H9 (cell line): ENCODE measurements at regions not wholly inside any gene's neighbourhood (a gene's known extent, or its start where the extent isn't known, plus 50 kb on each side); places are given as distances from the start of the nearest gene placed in this dataset.

Source experiments
- DNase-seq: peaks from one replicate; pipeline ENCODE4 v3.0.0-alpha.2; 2017
- H2AFZ ChIP-seq: one replicate; pipeline ENCODE4 v1.6.1; 2013; ENCODE audit warnings: mild to moderate bottlenecking, low read length, control low read depth, moderate library complexity
- H2AK5ac ChIP-seq: 2 replicates; pipeline ENCODE4 v1.6.1; 2013; ENCODE audit warnings: low read length, control low read depth, mixed read lengths; ENCODE audit not compliant: insufficient read length
- H2BK120ac ChIP-seq: one replicate; pipeline ENCODE4 v1.6.1; 2013; ENCODE audit warnings: low read depth, mild to moderate bottlenecking, low read length, control low read depth, inconsistent platforms; ENCODE audit not compliant: poor library complexity, severe bottlenecking
- H2BK12ac ChIP-seq: 2 replicates; pipeline ENCODE4 v1.6.1; 2013; ENCODE audit warnings: low read length, control low read depth, mixed read lengths, low read depth; ENCODE audit not compliant: insufficient read length
- H2BK15ac ChIP-seq: 2 replicates; pipeline ENCODE4 v1.6.1; 2013; ENCODE audit warnings: low read depth, low read length, control low read depth
- H2BK20ac ChIP-seq: one replicate; pipeline ENCODE4 v1.6.1; 2013; ENCODE audit warnings: low read depth, mild to moderate bottlenecking, low read length, control low read depth, inconsistent platforms; ENCODE audit not compliant: poor library complexity, severe bottlenecking
- H2BK5ac ChIP-seq: 2 replicates; pipeline ENCODE4 v1.6.1; 2013; ENCODE audit warnings: low read length, control low read depth, mixed read lengths; ENCODE audit not compliant: insufficient read length
- H3K14ac ChIP-seq: 2 replicates; pipeline ENCODE4 v1.6.1; 2013; ENCODE audit warnings: low read length, control low read depth; ENCODE audit not compliant: insufficient read depth
- H3K18ac ChIP-seq: 2 replicates; pipeline ENCODE4 v1.6.1; 2013; ENCODE audit warnings: low read depth, mild to moderate bottlenecking, mixed read lengths, low read length, control low read depth; ENCODE audit not compliant: insufficient read length
- H3K23ac ChIP-seq: 2 replicates; pipeline ENCODE4 v1.6.1; 2013; ENCODE audit warnings: low read length, control low read depth, mixed read lengths, low read depth; ENCODE audit not compliant: insufficient read length
- H3K23me2 ChIP-seq: 2 replicates; pipeline ENCODE4 v1.6.1; 2013; ENCODE audit warnings: low read depth, mild to moderate bottlenecking, mixed read lengths, low read length, control low read depth; ENCODE audit not compliant: insufficient read length, poor library complexity, severe bottlenecking
- H3K27ac ChIP-seq: 2 replicates; pipeline ENCODE4 v1.5.1; 2013; ENCODE audit warnings: low read length, control low read depth, mixed read lengths, low read depth; ENCODE audit not compliant: insufficient read length
- H3K27me3 ChIP-seq: 2 replicates; pipeline ENCODE4 v1.6.1; 2013; ENCODE audit warnings: low read length, control low read depth, inconsistent platforms; ENCODE audit not compliant: insufficient read depth
- H3K4ac ChIP-seq: 2 replicates; pipeline ENCODE4 v1.6.1; 2013; ENCODE audit warnings: low read depth, mild to moderate bottlenecking, control low read depth, inconsistent platforms, low read length, moderate library complexity
- H3K4me1 ChIP-seq: 2 replicates; pipeline ENCODE4 v1.6.1; 2013; ENCODE audit warnings: low read length, control low read depth, inconsistent platforms; ENCODE audit not compliant: insufficient read depth
- H3K4me2 ChIP-seq: 2 replicates; pipeline ENCODE4 v1.6.1; 2013; ENCODE audit warnings: low read length, control low read depth, mixed read lengths; ENCODE audit not compliant: insufficient read length, insufficient read depth
- H3K56ac ChIP-seq: 2 replicates; pipeline ENCODE4 v1.6.1; 2013; ENCODE audit warnings: low read depth, mild to moderate bottlenecking, mixed read lengths, low read length, control low read depth; ENCODE audit not compliant: insufficient read length
- H3K79me1 ChIP-seq: 2 replicates; pipeline ENCODE4 v1.6.1; 2013; ENCODE audit warnings: low read depth, mild to moderate bottlenecking, moderate library complexity, low read length, control low read depth, inconsistent platforms; ENCODE audit not compliant: insufficient read depth, poor library complexity, severe bottlenecking
- H3K79me2 ChIP-seq: 2 replicates; pipeline ENCODE4 v1.6.1; 2013; ENCODE audit warnings: low read length, control low read depth, inconsistent platforms; ENCODE audit not compliant: insufficient read depth
- H3K9ac ChIP-seq: 2 replicates; pipeline ENCODE4 v1.6.1; 2013; ENCODE audit warnings: low read length, control low read depth, mixed read lengths; ENCODE audit not compliant: insufficient read length; ENCODE audit errors: extremely low read depth
- H3K9me3 ChIP-seq: one replicate; pipeline ENCODE4 v1.6.1; 2013; ENCODE audit warnings: low read depth, low read length, inconsistent platforms; ENCODE audit not compliant: control insufficient read depth
- H3T11ph ChIP-seq: one replicate; pipeline ENCODE4 v1.6.1; 2013; ENCODE audit warnings: mild to moderate bottlenecking, low read length, control low read depth, inconsistent platforms
- H4K20me1 ChIP-seq: one replicate; pipeline ENCODE4 v1.6.1; 2013; ENCODE audit not compliant: control insufficient read depth, insufficient read length, insufficient read depth
- H4K5ac ChIP-seq: 2 replicates; pipeline ENCODE4 v1.6.1; 2013; ENCODE audit warnings: low read depth, mild to moderate bottlenecking, mixed read lengths, low read length, control low read depth; ENCODE audit not compliant: insufficient read length
- H4K8ac ChIP-seq: replicated peaks from 2 replicates; pipeline ENCODE4 v1.6.1; 2013; ENCODE audit warnings: low read length, control low read depth, mixed read lengths, low read depth; ENCODE audit not compliant: insufficient read length
- H4K91ac ChIP-seq: 2 replicates; pipeline ENCODE4 v1.6.1; 2013; ENCODE audit warnings: low read depth, mild to moderate bottlenecking, moderate library complexity, mixed read lengths, low read length, control low read depth; ENCODE audit not compliant: insufficient read length
- H3K27ac Mint-ChIP-seq, 3 experiments: 2 replicates in 2 of 3; 3 replicates in 1 of 3; pipeline ENCODE4 v1.8.0; 2020 to 2021; ENCODE audit warnings: mixed read lengths in 3 of 3, mild to moderate bottlenecking in 1 of 3, moderate library complexity in 1 of 3
- H3K27me3 Mint-ChIP-seq: 2 replicates; pipeline ENCODE4 v1.8.0; 2021; ENCODE audit warnings: low read depth, mild to moderate bottlenecking, moderate library complexity, mixed read lengths
- H3K36me3 Mint-ChIP-seq, 3 experiments: 2 replicates in 2 of 3; 3 replicates in 1 of 3; pipeline ENCODE4 v1.8.0; 2020 to 2021; ENCODE audit warnings: low read depth in 3 of 3, mixed read lengths in 3 of 3; ENCODE audit not compliant: insufficient read depth in 1 of 3
- H3K4me1 Mint-ChIP-seq, 2 experiments: 2 replicates each; pipeline ENCODE4 v1.8.0; 2020; ENCODE audit warnings: mixed read lengths in 2 of 2
- H3K4me3 Mint-ChIP-seq, 2 experiments: 2 replicates in 1 of 2; 3 replicates in 1 of 2; pipeline ENCODE4 v1.8.0; 2020 to 2021; ENCODE audit warnings: mild to moderate bottlenecking in 2 of 2, mixed read lengths in 2 of 2, moderate library complexity in 1 of 2
- H3K9me3 Mint-ChIP-seq, 2 experiments: 2 replicates in 1 of 2; 3 replicates in 1 of 2; pipeline ENCODE4 v1.8.0; 2020; ENCODE audit warnings: mild to moderate bottlenecking in 2 of 2, mixed read lengths in 2 of 2, moderate library complexity in 1 of 2
- CTCF ChIP-seq: fragments of 200-600 bp; sonication (generic); conservative IDR thresholded peaks from 3 replicates; pipeline ENCODE4 v1.8.0; 2021; ENCODE audit warnings: antibody characterized with exemption, mild to moderate bottlenecking
- WGBS: extraction: QIAGEN DNeasy Blood & Tissue Kit; methylation state at CpG from one replicate; pipeline ENCODE4 v1.1.7; 2013; ENCODE audit warnings: missing lambda C conversion rate, low lambda C conversion rate, mixed read lengths; ENCODE audit not compliant: insufficient read length; ENCODE audit errors: extremely low coverage; 5-methylcytosine and 5-hydroxymethylcytosine counted together

- no peak overlapping the region for H2BK20ac ChIP-seq
- no peak overlapping the region for H2BK15ac ChIP-seq
- H3K23ac ChIP-seq: no peak overlapping the region
- H3K4ac ChIP-seq: no peak overlapping the region
- no peak overlapping the region for H4K91ac ChIP-seq
- no peaks in the 10 kb centered on the region for H3K27me3 ChIP-seq
- H3K4me3 Mint-ChIP-seq: no peak overlapping the region
- H3K18ac ChIP-seq: no peak overlapping the region
- H3K4me2 ChIP-seq: no peak overlapping the region
- H3K27me3 Mint-ChIP-seq: peaks cover 3% of the 10 kb centered on the region
- no peak overlapping the region for H2BK12ac ChIP-seq
- H3K23me2 ChIP-seq: no peaks in the 10 kb centered on the region
- H3K4me1 Mint-ChIP-seq: peaks cover 5 to 14% of the 10 kb centered on the region in 2 experiments
- H3K56ac ChIP-seq: no peak overlapping the region
- WGBS: no CpG with 5 or more reads among the region's 12 CpGs
- H4K20me1 ChIP-seq: no peaks in the 10 kb centered on the region
- no peaks in the 10 kb centered on the region for H3K36me3 Mint-ChIP-seq
- no peak overlapping the region for H3T11ph ChIP-seq
- no peak overlapping the region for H2BK5ac ChIP-seq
- no peaks in the 10 kb centered on the region for H3K79me2 ChIP-seq
- no peak overlapping the region for H2AFZ ChIP-seq
- no peak for TF ChIP-seq CTCF
- H3K27ac Mint-ChIP-seq: no peak overlapping the region; a peak in 1 of 7 replicates
- H3K9ac ChIP-seq: no peak overlapping the region
- no peak overlapping the region for H3K27ac ChIP-seq
- no peak overlapping the region for H2BK120ac ChIP-seq
- H3K14ac ChIP-seq: no peak overlapping the region
- DNase-seq: no peak
- H2AK5ac ChIP-seq: no peak overlapping the region
- no peak overlapping the region for H4K8ac ChIP-seq
- no peaks in the 10 kb centered on the region for H3K9me3 Mint-ChIP-seq
- H3K79me1 ChIP-seq: no peaks in the 10 kb centered on the region
- H3K9me3 ChIP-seq: no peaks in the 10 kb centered on the region
- no peaks in the 10 kb centered on the region; the same call in 1 of the 2 replicates for H3K4me1 ChIP-seq
- no peak overlapping the region for H4K5ac ChIP-seq
Measured at GRCh38 chr20:46801003-46801702, 91.7 kb downstream of the SLC2A10 start.
